K562 (cell line): ENCODE measurements at regions not wholly inside any gene's neighbourhood (a gene's known extent, or its start where the extent isn't known, plus 50 kb on each side); places are given as distances from the start of the nearest gene placed in this dataset.

Source experiments
- ATAC-seq: fragments of 200-7000 bp; cut with Tn5 transposase; 3 replicates; pipeline ENCODE4 v1.9.1; 2020; ENCODE audit warnings: moderate library complexity
- BruUV-seq: library from RNA; stranded (reverse); fragments of 400-500 nt; replicated peaks from 2 replicates; lab custom pipeline; 2021; lab: Mats Ljungman, UMichigan
- CTCF ChIA-PET: fragments of 300-600 bp; formaldehyde crosslinking; extraction: SDS; loops from one replicate; lab custom pipeline; 2021; ENCODE audit warnings: low intra/inter-chr PET ratio; lab: Yijun Ruan, JAX
- POLR2A ChIA-PET: fragments of 300-600, 350-650 bp; sonication (Branson Sonifier 250); formaldehyde crosslinking; extraction: SDS; loops from one replicate; lab custom pipeline; 2021; ENCODE audit warnings: antibody characterized with exemption, inconsistent platforms; lab: Yijun Ruan, JAX
- DNase-seq, 4 experiments: peaks; one replicate each; pipeline versions ENCODE4 v3.0.0 to v3.0.0-alpha.2; 2011 to 2018; ENCODE audit warnings: low spot score in 3 of 4, mixed read lengths in 3 of 4; ENCODE audit errors: extremely low read depth in 1 of 4
- FAIRE-seq: peaks from 2 replicates; lab custom pipeline; 2011; peaks lifted over from hg19 to GRCh38; lab: Jason Lieb, UNC
- H2AFZ ChIP-seq: 2 replicates; pipeline ENCODE4 v1.6.0; 2011; ENCODE audit warnings: low read depth, low read length, control low read depth, inconsistent platforms
- H3K27ac ChIP-seq: fragments of 200-600 bp; 3 replicates; pipeline ENCODE4 v1.8.0; 2011; ENCODE audit warnings: low read depth, mild to moderate bottlenecking, control low read depth, inconsistent platforms, low read length, moderate library complexity, mixed read lengths; ENCODE audit errors: extremely low read depth
- H3K27me3 ChIP-seq, 2 experiments: fragments of 300-600 bp in 1 of 2; 2 replicates in 1 of 2; 3 replicates in 1 of 2; pipeline versions ENCODE4 v1.6.0 to v1.8.0; 2011; ENCODE audit warnings: inconsistent platforms in 2 of 2, low read length in 2 of 2, mild to moderate bottlenecking in 1 of 2, mixed read lengths in 1 of 2, moderate library complexity in 1 of 2; ENCODE audit not compliant: control insufficient read depth in 2 of 2, insufficient read depth in 2 of 2
- H3K36me3 ChIP-seq: fragments of 300-600 bp; 3 replicates; pipeline ENCODE4 v1.8.0; 2011; ENCODE audit warnings: mild to moderate bottlenecking, low read length, inconsistent platforms; ENCODE audit not compliant: control insufficient read depth, insufficient read depth
- H3K4me1 ChIP-seq, 2 experiments: fragments of 200-600 bp in 1 of 2; replicated peaks in 1 of 2; 2 replicates in 1 of 2; 3 replicates in 1 of 2; pipeline versions ENCODE4 v1.5.1 to v1.8.0; 2011; ENCODE audit warnings: inconsistent platforms in 2 of 2, low read length in 2 of 2, mild to moderate bottlenecking in 1 of 2, mixed read lengths in 1 of 2, moderate library complexity in 1 of 2; ENCODE audit not compliant: control insufficient read depth in 2 of 2, insufficient read depth in 2 of 2
- H3K4me2 ChIP-seq: 2 replicates; pipeline ENCODE4 v1.6.1; 2011; ENCODE audit warnings: low read length, control low read depth, inconsistent platforms, mixed read lengths; ENCODE audit not compliant: insufficient read depth
- H3K4me3 ChIP-seq: fragments of 200-600 bp; sonication (generic), shearing (Covaris generic); 2 replicates; pipeline ENCODE4 v1.5.1; 2016; ENCODE audit warnings: control low read depth, inconsistent platforms
- H3K79me2 ChIP-seq: fragments of 200-600 bp; 3 replicates; pipeline ENCODE4 v1.8.0; 2011; ENCODE audit warnings: low read length, inconsistent platforms; ENCODE audit not compliant: control insufficient read depth, insufficient read depth
- H3K9ac ChIP-seq, 2 experiments: 2 replicates each; pipeline versions ENCODE4 v1.6.0 to v1.6.1; 2011; ENCODE audit warnings: low read depth in 2 of 2, low read length in 2 of 2, control low read depth in 1 of 2, inconsistent platforms in 1 of 2, mild to moderate bottlenecking in 1 of 2, mixed read lengths in 1 of 2; ENCODE audit not compliant: insufficient read depth in 1 of 2
- H3K9me1 ChIP-seq: one replicate; pipeline ENCODE4 v1.6.0; 2011; ENCODE audit warnings: inconsistent platforms, mild to moderate bottlenecking, low read length, moderate library complexity; ENCODE audit not compliant: control insufficient read depth, insufficient read depth
- H3K9me3 ChIP-seq: replicated peaks from 2 replicates; pipeline ENCODE4 v1.5.1; 2011; ENCODE audit warnings: low read depth, low read length, inconsistent platforms; ENCODE audit not compliant: control insufficient read depth, insufficient read depth
- H4K20me1 ChIP-seq: replicated peaks from 2 replicates; pipeline ENCODE4 v1.6.1; 2011; ENCODE audit warnings: low read length, inconsistent platforms, mixed read lengths; ENCODE audit not compliant: control insufficient read depth, insufficient read depth
- CBFA2T2 ChIP-seq: fragments of 450-650 bp; conservative IDR thresholded peaks from 2 replicates; pipeline ENCODE4 v1.6.1; 2017; ENCODE audit warnings: mild to moderate bottlenecking
- HCFC1 ChIP-seq: IDR thresholded peaks from 2 replicates; pipeline ENCODE4 v1.6.1; 2012; ENCODE audit warnings: low read depth, low read length, improper control_type of control experiment
- PHF8 ChIP-seq: fragments of 200-600 bp; sonication (generic); IDR thresholded peaks from 2 replicates; pipeline ENCODE4 v1.6.1; 2012; ENCODE audit warnings: mixed run types, mild to moderate bottlenecking, inconsistent platforms, low read length, moderate library complexity, borderline replicate concordance
- POLR2H ChIP-seq: IDR thresholded peaks from 2 replicates; pipeline ENCODE4 v1.6.1; 2016; ENCODE audit warnings: missing genetic modification characterization, low read depth, mild to moderate bottlenecking, control low read depth, missing compliant biosample characterization, moderate library complexity
- PYGO2 ChIP-seq: fragments of 450-650 bp; IDR thresholded peaks from 2 replicates; pipeline ENCODE4 v1.6.1; 2016; ENCODE audit warnings: mild to moderate bottlenecking, missing genetic modification characterization, moderate library complexity, missing compliant biosample characterization
- TAL1 ChIP-seq: fragments of 450-650 bp; IDR thresholded peaks from 2 replicates; pipeline ENCODE4 v1.6.1; 2016; ENCODE audit warnings: mild to moderate bottlenecking
- TBL1XR1 ChIP-seq, 2 experiments: IDR thresholded peaks; 2 replicates each; pipeline ENCODE4 v1.6.1; 2012; ENCODE audit warnings: improper control_type of control experiment in 2 of 2, low read length in 2 of 2, mild to moderate bottlenecking in 1 of 2
- ZNF175 ChIP-seq: fragments of 200-800 bp; sonication (Bioruptor generic); IDR thresholded peaks from 2 replicates; pipeline ENCODE4 v1.6.1; 2016; ENCODE audit warnings: low read depth, mild to moderate bottlenecking, missing genetic modification characterization, missing compliant biosample characterization
- WGBS: fragments of 100-300 bp; shearing (Covaris generic); methylation state at CpG from one replicate; pipeline ENCODE4 v1.1.6; 2016; ENCODE audit warnings: low coverage, mixed read lengths; ENCODE audit not compliant: insufficient coverage; ENCODE audit errors: missing lambda C conversion rate; 5-methylcytosine and 5-hydroxymethylcytosine counted together
- in situ Hi-C: fragments of 300-500 bp; cut with MboI; formaldehyde crosslinking; loops from 4 replicates; pipeline ENCODE4 v1.15.0; 2018; ENCODE audit warnings: inconsistent platforms, mixed read lengths
- intact Hi-C: fragments of 100-400 bp; cut with micrococcal nuclease; formaldehyde crosslinking; loops from 2 replicates; pipeline ENCODE4 v1.14.2; 2022
- TF ChIP-seq, protein P1 (sequence below): IDR thresholded peaks from 3 replicates; pipeline ENCODE4 v1.6.1; 2011; ENCODE audit warnings: borderline replicate concordance, mild to moderate bottlenecking; ENCODE audit not compliant: insufficient read length, insufficient read depth
- TF ChIP-seq, protein P2 (sequence below): fragments of 450-650 bp; IDR thresholded peaks from 2 replicates; pipeline ENCODE4 v1.6.1; 2016; ENCODE audit warnings: low read depth

DNA sequence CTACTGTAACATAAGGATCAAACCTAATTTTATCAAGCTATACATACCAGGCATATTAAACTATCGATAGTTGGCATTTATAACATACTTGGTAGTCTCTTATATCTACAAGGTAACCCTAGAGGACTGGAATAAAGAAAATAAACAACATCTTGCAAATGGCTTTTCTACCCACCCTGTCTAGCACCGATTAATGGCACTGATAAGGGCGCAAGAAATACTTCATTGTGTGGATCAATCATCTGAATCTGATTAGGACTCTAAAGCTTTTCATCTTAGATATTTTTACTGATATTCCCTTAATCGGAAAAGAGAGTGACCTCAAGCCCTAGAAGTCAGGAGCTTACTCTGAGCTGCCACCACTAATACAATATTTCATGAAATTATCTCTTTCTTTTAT, 1461.7 kb upstream of the PIK3C3 start:
- POLR2A ChIA-PET: no interaction called here
- DNase-seq (no peak), ATAC-seq (no peak), FAIRE-seq (no peak)
- WGBS: 0% methylated on average over 4 of the region's 4 CpGs
- H3K4me2 ChIP-seq: no peak overlapping the region
- no peaks in the 10 kb centered on the region for H3K79me2 ChIP-seq
- H3K9me1 ChIP-seq: no peaks in the 10 kb centered on the region
- in situ Hi-C loops (no loop called here), intact Hi-C loops (no loop called here)
- no peak overlapping the region for H2AFZ ChIP-seq
- no peak overlapping the region for H3K4me3 ChIP-seq
- TF ChIP-seq, protein P1, sequence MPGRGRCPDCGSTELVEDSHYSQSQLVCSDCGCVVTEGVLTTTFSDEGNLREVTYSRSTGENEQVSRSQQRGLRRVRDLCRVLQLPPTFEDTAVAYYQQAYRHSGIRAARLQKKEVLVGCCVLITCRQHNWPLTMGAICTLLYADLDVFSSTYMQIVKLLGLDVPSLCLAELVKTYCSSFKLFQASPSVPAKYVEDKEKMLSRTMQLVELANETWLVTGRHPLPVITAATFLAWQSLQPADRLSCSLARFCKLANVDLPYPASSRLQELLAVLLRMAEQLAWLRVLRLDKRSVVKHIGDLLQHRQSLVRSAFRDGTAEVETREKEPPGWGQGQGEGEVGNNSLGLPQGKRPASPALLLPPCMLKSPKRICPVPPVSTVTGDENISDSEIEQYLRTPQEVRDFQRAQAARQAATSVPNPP: no peak
- TF ChIP-seq TAL1: no peak
- TF ChIP-seq POLR2H (tag): no peak
- no peak for TF ChIP-seq PYGO2 (tag)
- TF ChIP-seq PHF8: no peak
- TF ChIP-seq, protein P2, sequence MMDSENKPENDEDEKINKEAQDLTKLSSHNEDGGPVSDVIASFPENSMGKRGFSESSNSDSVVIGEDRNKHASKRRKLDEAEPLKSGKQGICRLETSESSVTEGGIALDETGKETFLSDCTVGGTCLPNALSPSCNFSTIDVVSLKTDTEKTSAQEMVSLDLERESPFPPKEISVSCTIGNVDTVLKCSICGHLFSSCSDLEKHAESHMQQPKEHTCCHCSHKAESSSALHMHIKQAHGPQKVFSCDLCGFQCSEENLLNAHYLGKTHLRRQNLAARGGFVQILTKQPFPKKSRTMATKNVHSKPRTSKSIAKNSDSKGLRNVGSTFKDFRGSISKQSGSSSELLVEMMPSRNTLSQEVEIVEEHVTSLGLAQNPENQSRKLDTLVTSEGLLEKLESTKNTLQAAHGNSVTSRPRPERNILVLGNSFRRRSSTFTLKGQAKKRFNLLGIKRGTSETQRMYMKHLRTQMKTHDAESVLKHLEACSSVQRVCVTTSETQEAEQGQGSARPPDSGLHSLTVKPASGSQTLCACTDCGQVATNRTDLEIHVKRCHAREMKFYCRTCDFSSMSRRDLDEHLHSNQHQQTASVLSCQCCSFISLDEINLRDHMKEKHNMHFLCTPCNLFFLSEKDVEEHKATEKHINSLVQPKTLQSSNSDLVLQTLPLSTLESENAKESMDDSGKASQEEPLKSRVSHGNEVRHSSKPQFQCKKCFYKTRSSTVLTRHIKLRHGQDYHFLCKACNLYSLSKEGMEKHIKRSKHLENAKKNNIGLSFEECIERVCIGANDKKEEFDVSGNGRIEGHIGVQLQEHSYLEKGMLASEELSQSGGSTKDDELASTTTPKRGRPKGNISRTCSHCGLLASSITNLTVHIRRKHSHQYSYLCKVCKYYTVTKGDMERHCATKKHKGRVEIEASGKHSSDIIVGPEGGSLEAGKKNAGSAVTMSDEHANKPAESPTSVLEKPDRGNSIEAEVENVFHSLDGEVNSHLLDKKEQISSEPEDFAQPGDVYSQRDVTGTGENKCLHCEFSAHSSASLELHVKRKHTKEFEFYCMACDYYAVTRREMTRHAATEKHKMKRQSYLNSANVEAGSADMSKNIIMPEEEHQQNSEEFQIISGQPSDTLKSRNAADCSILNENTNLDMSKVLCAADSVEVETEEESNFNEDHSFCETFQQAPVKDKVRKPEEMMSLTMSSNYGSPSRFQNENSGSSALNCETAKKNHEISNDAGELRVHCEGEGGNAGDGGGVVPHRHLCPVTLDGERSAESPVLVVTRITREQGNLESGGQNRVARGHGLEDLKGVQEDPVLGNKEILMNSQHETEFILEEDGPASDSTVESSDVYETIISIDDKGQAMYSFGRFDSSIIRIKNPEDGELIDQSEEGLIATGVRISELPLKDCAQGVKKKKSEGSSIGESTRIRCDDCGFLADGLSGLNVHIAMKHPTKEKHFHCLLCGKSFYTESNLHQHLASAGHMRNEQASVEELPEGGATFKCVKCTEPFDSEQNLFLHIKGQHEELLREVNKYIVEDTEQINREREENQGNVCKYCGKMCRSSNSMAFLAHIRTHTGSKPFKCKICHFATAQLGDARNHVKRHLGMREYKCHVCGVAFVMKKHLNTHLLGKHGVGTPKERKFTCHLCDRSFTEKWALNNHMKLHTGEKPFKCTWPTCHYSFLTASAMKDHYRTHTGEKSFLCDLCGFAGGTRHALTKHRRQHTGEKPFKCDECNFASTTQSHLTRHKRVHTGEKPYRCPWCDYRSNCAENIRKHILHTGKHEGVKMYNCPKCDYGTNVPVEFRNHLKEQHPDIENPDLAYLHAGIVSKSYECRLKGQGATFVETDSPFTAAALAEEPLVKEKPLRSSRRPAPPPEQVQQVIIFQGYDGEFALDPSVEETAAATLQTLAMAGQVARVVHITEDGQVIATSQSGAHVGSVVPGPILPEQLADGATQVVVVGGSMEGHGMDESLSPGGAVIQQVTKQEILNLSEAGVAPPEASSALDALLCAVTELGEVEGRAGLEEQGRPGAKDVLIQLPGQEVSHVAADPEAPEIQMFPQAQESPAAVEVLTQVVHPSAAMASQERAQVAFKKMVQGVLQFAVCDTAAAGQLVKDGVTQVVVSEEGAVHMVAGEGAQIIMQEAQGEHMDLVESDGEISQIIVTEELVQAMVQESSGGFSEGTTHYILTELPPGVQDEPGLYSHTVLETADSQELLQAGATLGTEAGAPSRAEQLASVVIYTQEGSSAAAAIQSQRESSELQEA: no peak
- no peak for TF ChIP-seq CBFA2T2
- no peak for TF ChIP-seq HCFC1
- no peak for TF ChIP-seq ZNF175
- no peak for TF ChIP-seq TBL1XR1 (IDR thresholded peaks at IDR 0.05; ENCODE audit: low read length in 2 of 2)
- CTCF ChIA-PET: no interaction called here
- no peaks in the 10 kb centered on the region for H3K36me3 ChIP-seq
- no peak overlapping the region for H3K9ac ChIP-seq
- H3K9me3 ChIP-seq: no peaks in the 10 kb centered on the region; the same call in 1 of the 2 replicates
- no peak overlapping the region for H3K27ac ChIP-seq
- H4K20me1 ChIP-seq: no peaks in the 10 kb centered on the region
- H3K4me1 ChIP-seq: no peaks in the 10 kb centered on the region
- no peaks in the 10 kb centered on the region for H3K27me3 ChIP-seq
- no TSS peak for BruUV-seq
